PC-3 (cell line): ENCODE measurements at regions not wholly inside any gene's neighbourhood (a gene's known extent, or its start where the extent isn't known, plus 50 kb on each side); places are given as distances from the start of the nearest gene placed in this dataset.

Experiments used
- ATAC-seq: fragments of 200-7000 bp; cut with Tn5 transposase; 2 replicates; pipeline ENCODE4 v1.9.1; 2020; ENCODE audit warnings: mild to moderate bottlenecking, moderate library complexity
- BruUV-seq: library from RNA; stranded (reverse); fragments of 400-500 nt; replicated peaks from 2 replicates; lab custom pipeline; 2021; lab: Mats Ljungman, UMichigan
- CTCF ChIA-PET: fragments of 300-600 bp; sonication (Branson Sonifier 250); formaldehyde crosslinking; loops from one replicate; lab custom pipeline; 2022; ENCODE audit warnings: antibody characterized with exemption; lab: Charles Lee
- POLR2A ChIA-PET: fragments of 300-600 bp; sonication (Branson Sonifier 250); formaldehyde crosslinking; loops from one replicate; lab custom pipeline; 2022; ENCODE audit warnings: antibody characterized with exemption; ENCODE audit not compliant: unreplicated experiment; lab: Charles Lee
- DNase-seq: peaks from one replicate; pipeline ENCODE4 v3.0.0-alpha.2; 2015
- H2AFZ ChIP-seq: fragments of 300-600 bp; sonication (generic); 2 replicates; pipeline ENCODE4 v1.6.0; 2016; ENCODE audit warnings: antibody characterized with exemption, low read length
- H3F3A ChIP-seq: fragments of 300-600 bp; sonication (generic); one replicate; pipeline ENCODE4 v1.6.0; 2017; ENCODE audit warnings: antibody characterized with exemption, low read length, control low read depth, mild to moderate bottlenecking; ENCODE audit not compliant: unreplicated experiment
- H3K27ac ChIP-seq: fragments of 300-600 bp; sonication (generic); 2 replicates; pipeline ENCODE4 v1.5.1; 2016; ENCODE audit warnings: mild to moderate bottlenecking, low read length
- H3K27me3 ChIP-seq: fragments of 300-600 bp; sonication (generic); 2 replicates; pipeline ENCODE4 v1.6.1; 2016; ENCODE audit warnings: low read length, mixed read lengths
- H3K36me3 ChIP-seq: fragments of 300-600 bp; sonication (generic); 2 replicates; pipeline ENCODE4 v1.6.1; 2016; ENCODE audit warnings: low read depth, mixed run types, low read length, mixed read lengths
- H3K4me1 ChIP-seq: fragments of 300-600 bp; sonication (generic); 2 replicates; pipeline ENCODE4 v1.5.1; 2016; ENCODE audit warnings: low read length; ENCODE audit not compliant: insufficient read depth
- H3K4me2 ChIP-seq: fragments of 300-600 bp; sonication (generic); 2 replicates; pipeline ENCODE4 v1.6.0; 2016; ENCODE audit warnings: low read length
- H3K4me3 ChIP-seq: fragments of 300-600 bp; sonication (generic); 2 replicates; pipeline ENCODE4 v1.5.1; 2016; ENCODE audit warnings: mild to moderate bottlenecking, low read length, mixed read lengths
- H3K79me2 ChIP-seq: fragments of 300-600 bp; sonication (generic); 2 replicates; pipeline ENCODE4 v1.6.1; 2017; ENCODE audit warnings: low read length, mixed read lengths
- H3K9ac ChIP-seq: fragments of 300-600 bp; sonication (generic); 2 replicates; pipeline ENCODE4 v1.6.0; 2016; ENCODE audit warnings: mild to moderate bottlenecking, low read length
- H3K9me2 ChIP-seq: fragments of 300-600 bp; sonication (generic); replicated peaks from 2 replicates; pipeline ENCODE4 v1.6.1; 2016; ENCODE audit warnings: mixed run types, low read length, mixed read lengths
- H3K9me3 ChIP-seq: fragments of 300-600 bp; sonication (generic); 2 replicates; pipeline ENCODE4 v1.6.1; 2016; ENCODE audit warnings: low read length, mixed read lengths
- H4K20me1 ChIP-seq: fragments of 300-600 bp; sonication (generic); 2 replicates; pipeline ENCODE4 v1.6.1; 2016; ENCODE audit warnings: low read length, mixed read lengths
- CTCF ChIP-seq: fragments of 300-600 bp; sonication (generic); conservative IDR thresholded peaks from 2 replicates; pipeline ENCODE4 v1.5.1; 2017; ENCODE audit warnings: antibody characterized with exemption, low read depth, mild to moderate bottlenecking, low read length
- EZH2 ChIP-seq: fragments of 300-600 bp; sonication (generic); IDR thresholded peaks from one replicate; pipeline ENCODE4 v1.6.1; 2017; ENCODE audit warnings: antibody characterized with exemption, mild to moderate bottlenecking, low read length; ENCODE audit not compliant: unreplicated experiment
- EZH2phosphoT487 ChIP-seq: fragments of 300-600 bp; sonication (generic); IDR thresholded peaks from 2 replicates; pipeline ENCODE4 v1.6.1; 2018; ENCODE audit warnings: mild to moderate bottlenecking, antibody characterized with exemption, low read length, borderline replicate concordance
- intact Hi-C: fragments of 100-400 bp; cut with micrococcal nuclease; formaldehyde crosslinking; loops from 2 replicates; pipeline ENCODE4 v1.9.0; 2023

GRCh38 chr15:100714749-100715342 is 112.5 kb downstream of the ASB7 start:
- Histone ChIP-seq H3K36me3 (no peaks in the 10 kb centered on the region), H3K4me3 (no peak overlapping the region), H3K27ac (peak overlapping the region; percentile 97), H3K4me2 (no peak overlapping the region), H3K79me2 (peaks cover 26% of the 10 kb centered on the region), H3K27me3 (no peaks in the 10 kb centered on the region), H3F3A (no peaks in the 10 kb centered on the region), H2AFZ (no peak overlapping the region), H3K4me1 (peaks cover 39% of the 10 kb centered on the region), H4K20me1 (no peaks in the 10 kb centered on the region), H3K9ac (peak overlapping the region; percentile 95), H3K9me3 (no peaks in the 10 kb centered on the region), H3K9me2 (no peaks in the 10 kb centered on the region)
- ATAC-seq, result no peak
- BruUV-seq, result no TSS peak
- DNase-seq, result no peak
- intact Hi-C loops, result no loop called here
- CTCF ChIA-PET, result no interaction called here
- POLR2A ChIA-PET, result no interaction called here
- TF ChIP-seq CTCF (no peak), EZH2phosphoT487 (no peak)

GRCh38 chr15:100715571-100716455 is 113.4 kb downstream of the ASB7 start:
- intact Hi-C loops, result no loop called here
- TF ChIP-seq EZH2 (no peak), EZH2phosphoT487 (no peak), CTCF (no peak)
- peaks cover 5% of the 10 kb centered on the region for H3F3A ChIP-seq
- no peak overlapping the region for H2AFZ ChIP-seq
- no peaks in the 10 kb centered on the region for H3K9me3 ChIP-seq
- H3K27me3 ChIP-seq, result no peaks in the 10 kb centered on the region
- no peaks in the 10 kb centered on the region for H4K20me1 ChIP-seq
- H3K4me1 ChIP-seq, result peaks cover 47% of the 10 kb centered on the region
- H3K9ac ChIP-seq, result peak overlapping the region; percentile 95
- no peaks in the 10 kb centered on the region for H3K36me3 ChIP-seq
- no peak overlapping the region for H3K4me3 ChIP-seq
- no peak for DNase-seq
- no peak overlapping the region for H3K4me2 ChIP-seq
- no peaks in the 10 kb centered on the region for H3K9me2 ChIP-seq
- H3K27ac ChIP-seq, result peak overlapping the region; percentile 97
- H3K79me2 ChIP-seq, result peaks cover 26% of the 10 kb centered on the region
- no TSS peak for BruUV-seq
- ChIA-PET CTCF (no interaction called here), POLR2A (no interaction called here)
- no peak for ATAC-seq
